Transverse colon (tissue), 4 donors: ENCODE measurements at regions not wholly inside any gene's neighbourhood (a gene's known extent, or its start where the extent isn't known, plus 50 kb on each side); places are given as distances from the start of the nearest gene placed in this dataset.

Experiments used
- DNase-seq: peaks from one replicate; pipeline ENCODE4 v3.0.0-alpha.2; 2019
- H3K27ac ChIP-seq, 4 donors: fragments of 200-600 bp; sonication (generic); 2 replicates each; pipeline ENCODE4 v1.5.1; 2016 to 2018; ENCODE audit warnings: inconsistent platforms in 4 of 4
- H3K27me3 ChIP-seq: fragments of 200-600 bp; sonication (generic); 2 replicates; pipeline ENCODE4 v1.5.1; 2017; ENCODE audit warnings: inconsistent platforms
- H3K36me3 ChIP-seq, 4 donors: fragments of 200-600 bp; sonication (generic); 2 replicates each; pipeline ENCODE4 v1.5.1; 2017 to 2019; ENCODE audit warnings: inconsistent platforms in 4 of 4
- H3K4me1 ChIP-seq, 4 donors: fragments of 200-600 bp; sonication (generic); 2 replicates each; pipeline ENCODE4 v1.5.1; 2017 to 2020; ENCODE audit warnings: inconsistent platforms in 4 of 4
- H3K4me3 ChIP-seq, 4 donors: fragments of 200-600 bp; sonication (generic); 1 replicate in 1 of 4; 2 replicates in 3 of 4; pipeline versions ENCODE4 v1.5.1 to v1.6.1; 2017 to 2019; ENCODE audit warnings: inconsistent platforms in 4 of 4
- H3K9me3 ChIP-seq, 2 donors: fragments of 200-600 bp; sonication (generic); 2 replicates each; pipeline ENCODE4 v1.5.1; 2017 to 2019; ENCODE audit warnings: inconsistent platforms in 2 of 2
- EP300 ChIP-seq: sonication (generic); formaldehyde crosslinking; IDR thresholded peaks from one replicate; pipeline ENCODE4 v1.6.1; 2017; ENCODE audit warnings: antibody characterized with exemption, low read depth
- POLR2A ChIP-seq: fragments of 450-650 bp; IDR thresholded peaks from one replicate; pipeline ENCODE4 v1.6.1; 2016; ENCODE audit warnings: antibody characterized with exemption, mild to moderate bottlenecking, moderate library complexity
- POLR2AphosphoS5 ChIP-seq, 3 donors: sonication (generic); formaldehyde crosslinking; IDR thresholded peaks; one replicate each; pipeline ENCODE4 v1.6.1; 2016; ENCODE audit warnings: antibody characterized with exemption in 3 of 3
- WGBS, 2 donors: methylation state at CpG; one replicate each; pipeline ENCODE4 v1.1.5; 2018; ENCODE audit warnings: low coverage in 1 of 2; 5-methylcytosine and 5-hydroxymethylcytosine counted together
- in situ Hi-C, 4 donors: fragments of 200-750 bp; cut with MboI; loops; one replicate each; pipeline versions ENCODE4 v1.15.0 to v1.15.1; 2017; ENCODE audit warnings: low sequenced_read_pairs in 3 of 4, low pct_ligation_motif_present in 1 of 4, low pct_unique_long_range_greater_than_20kb in 1 of 4
- intact Hi-C: fragments of 100-400 bp; cut with DNase I; formaldehyde crosslinking; loops from one replicate; pipeline ENCODE4 v1.15.1; 2023; ENCODE audit warnings: low total_unique reads
- TF ChIP-seq, protein P1 (sequence below), 5 experiments: fragments of 200-600 bp in 3 of 5; fragments of 450-650 bp in 2 of 5; sonication (generic) in 3 of 5; IDR thresholded peaks; 1 replicate in 2 of 5; 2 replicates in 3 of 5; pipeline ENCODE4 v1.5.1; 2016 to 2017; ENCODE audit warnings: antibody characterized with exemption in 5 of 5, inconsistent platforms in 3 of 5, mild to moderate bottlenecking in 2 of 5, moderate library complexity in 1 of 5

DNA sequence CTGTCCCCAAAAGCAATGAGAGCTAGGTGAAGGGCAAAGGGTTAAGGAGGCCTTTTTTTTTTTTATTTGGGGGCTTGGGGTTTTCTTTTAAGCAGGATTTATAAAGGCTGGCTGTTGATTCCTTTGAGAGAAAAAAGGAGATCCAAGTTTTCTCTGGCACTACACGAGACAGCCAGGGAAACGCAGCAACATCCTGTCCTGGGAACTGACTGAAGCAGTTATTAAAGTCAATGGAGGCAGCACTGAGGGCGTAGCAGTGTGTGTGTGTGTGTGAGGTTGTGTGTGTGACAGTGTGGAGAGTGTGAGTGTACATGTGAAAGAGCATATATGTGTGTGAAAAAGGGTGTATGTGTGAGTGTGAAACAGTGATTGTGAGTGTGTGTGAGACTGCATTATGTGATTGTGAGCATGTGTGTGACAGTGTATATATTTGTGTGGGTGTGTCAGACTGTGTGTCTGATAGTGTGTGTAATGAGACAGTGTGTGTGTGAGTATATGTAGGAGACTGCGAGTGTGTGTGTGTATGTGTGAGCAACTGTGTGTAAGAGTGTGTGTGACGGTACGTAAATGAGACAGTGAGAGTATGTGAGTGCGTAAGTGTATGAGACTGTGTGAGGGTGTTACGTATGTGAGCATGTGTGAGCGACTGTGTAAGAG is 65.9 kb upstream of the TIAM1 start:
- intact Hi-C loops, result no loop called here
- TF ChIP-seq POLR2AphosphoS5 (IDR thresholded peaks at IDR 0.05) (no peak), EP300 (no peak), POLR2A (no peak)
- TF ChIP-seq, protein P1, sequence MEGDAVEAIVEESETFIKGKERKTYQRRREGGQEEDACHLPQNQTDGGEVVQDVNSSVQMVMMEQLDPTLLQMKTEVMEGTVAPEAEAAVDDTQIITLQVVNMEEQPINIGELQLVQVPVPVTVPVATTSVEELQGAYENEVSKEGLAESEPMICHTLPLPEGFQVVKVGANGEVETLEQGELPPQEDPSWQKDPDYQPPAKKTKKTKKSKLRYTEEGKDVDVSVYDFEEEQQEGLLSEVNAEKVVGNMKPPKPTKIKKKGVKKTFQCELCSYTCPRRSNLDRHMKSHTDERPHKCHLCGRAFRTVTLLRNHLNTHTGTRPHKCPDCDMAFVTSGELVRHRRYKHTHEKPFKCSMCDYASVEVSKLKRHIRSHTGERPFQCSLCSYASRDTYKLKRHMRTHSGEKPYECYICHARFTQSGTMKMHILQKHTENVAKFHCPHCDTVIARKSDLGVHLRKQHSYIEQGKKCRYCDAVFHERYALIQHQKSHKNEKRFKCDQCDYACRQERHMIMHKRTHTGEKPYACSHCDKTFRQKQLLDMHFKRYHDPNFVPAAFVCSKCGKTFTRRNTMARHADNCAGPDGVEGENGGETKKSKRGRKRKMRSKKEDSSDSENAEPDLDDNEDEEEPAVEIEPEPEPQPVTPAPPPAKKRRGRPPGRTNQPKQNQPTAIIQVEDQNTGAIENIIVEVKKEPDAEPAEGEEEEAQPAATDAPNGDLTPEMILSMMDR (IDR thresholded peaks at IDR 0.05), result no peak
- Histone ChIP-seq H3K36me3 (no peaks in the 10 kb centered on the region), H3K9me3 (no peaks in the 10 kb centered on the region), H3K4me3 (no peak overlapping the region), H3K27me3 (no peaks in the 10 kb centered on the region), H3K27ac (no peak overlapping the region), H3K4me1 (peaks cover 0 to 4% (median 0%) of the 10 kb centered on the region in 4 donors)
- in situ Hi-C loops, result no loop called here
- WGBS, 2 donors, result 83 to 85% methylated on average over 7 to 9 of the region's 9 CpGs
- DNase-seq, result no peak

DNA sequence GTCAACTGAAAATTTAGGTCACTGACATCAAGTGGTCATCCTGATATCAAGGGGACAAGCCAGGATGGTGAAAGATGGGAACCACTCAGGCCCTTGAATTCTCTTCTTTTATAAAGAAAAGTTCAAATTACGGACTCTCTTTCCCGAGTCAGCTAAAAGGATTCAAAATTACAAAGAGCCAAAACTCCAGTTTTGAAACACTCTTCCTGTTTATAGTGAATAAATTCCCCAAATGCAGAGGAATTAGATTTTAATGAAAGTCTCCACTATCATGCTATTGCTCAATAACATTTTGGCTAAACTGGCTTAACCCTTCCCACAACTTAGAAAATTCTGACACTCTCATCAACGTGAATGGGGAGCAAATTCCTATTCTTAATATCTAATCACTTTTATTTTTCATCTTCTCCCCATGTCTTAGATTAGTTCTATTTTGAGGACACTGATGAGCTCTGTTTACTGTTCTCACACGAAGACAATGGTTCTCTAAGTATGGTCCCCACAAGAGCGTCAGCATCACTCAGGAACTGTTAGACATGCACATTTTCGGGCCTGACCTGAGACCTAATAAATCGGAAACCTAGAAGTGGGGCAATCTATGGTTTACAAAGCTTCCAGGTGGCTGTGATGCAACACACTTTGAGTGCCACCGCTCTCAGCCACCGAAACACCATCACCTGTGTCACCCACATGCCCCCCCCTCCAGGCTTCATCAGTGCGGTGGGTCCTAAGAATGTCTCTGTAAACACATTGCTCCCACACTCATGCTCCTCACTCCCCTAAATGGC is 64.4 kb upstream of the TIAM1 start:
- no peaks in the 10 kb centered on the region for H3K36me3 ChIP-seq
- no peak overlapping the region for H3K4me3 ChIP-seq
- H3K27me3 ChIP-seq, result no peaks in the 10 kb centered on the region
- TF ChIP-seq EP300 (no peak), POLR2AphosphoS5 (IDR thresholded peaks at IDR 0.05) (no peak), POLR2A (no peak)
- TF ChIP-seq, protein P1 (IDR thresholded peaks at IDR 0.05), result no peak
- intact Hi-C loops, result no loop called here
- peak overlapping the region in 2 of 4 donors; percentile 38 to 48 for H3K27ac ChIP-seq
- peaks cover 0 to 4% (median 0%) of the 10 kb centered on the region in 4 donors for H3K4me1 ChIP-seq
- no peak for DNase-seq
- H3K9me3 ChIP-seq, result no peaks in the 10 kb centered on the region
- 59 to 65% methylated on average over 5 to 10 of the region's 10 CpGs for WGBS, 2 donors
- in situ Hi-C loops, result no loop called here

DNA sequence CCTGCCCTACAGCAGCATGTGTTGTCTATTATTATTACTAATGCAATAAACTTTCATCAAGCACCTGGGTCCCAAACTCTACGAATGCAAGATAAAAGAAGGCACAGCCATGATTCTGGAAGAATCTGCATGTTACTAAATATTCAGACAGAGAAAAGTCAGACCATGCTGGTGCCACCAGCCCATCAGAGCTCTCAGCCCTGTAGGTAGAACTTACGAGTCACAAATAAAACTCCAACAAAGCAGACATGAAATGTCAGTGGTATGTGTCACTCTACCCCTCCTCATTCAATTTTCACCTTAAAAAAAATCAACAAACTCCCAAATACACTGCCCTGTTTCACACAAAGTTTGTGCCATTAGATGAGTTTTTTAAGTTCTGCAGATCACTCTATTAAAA is 62.4 kb upstream of the TIAM1 start:
- no peaks in the 10 kb centered on the region for H3K36me3 ChIP-seq
- no peak overlapping the region for H3K4me3 ChIP-seq
- in situ Hi-C loops, result no loop called here
- TF ChIP-seq POLR2A (no peak), EP300 (no peak), POLR2AphosphoS5 (IDR thresholded peaks at IDR 0.05) (no peak)
- TF ChIP-seq, protein P1 (IDR thresholded peaks at IDR 0.05), result no peak
- H3K27ac ChIP-seq, result no peak overlapping the region
- 56 to 73% methylated on average over 2 of the region's 2 CpGs for WGBS, 2 donors
- H3K27me3 ChIP-seq, result no peaks in the 10 kb centered on the region
- DNase-seq, result no peak
- no peaks in the 10 kb centered on the region for H3K9me3 ChIP-seq
- intact Hi-C loops, result no loop called here
- peaks cover 0 to 4% (median 0%) of the 10 kb centered on the region in 4 donors for H3K4me1 ChIP-seq

DNA sequence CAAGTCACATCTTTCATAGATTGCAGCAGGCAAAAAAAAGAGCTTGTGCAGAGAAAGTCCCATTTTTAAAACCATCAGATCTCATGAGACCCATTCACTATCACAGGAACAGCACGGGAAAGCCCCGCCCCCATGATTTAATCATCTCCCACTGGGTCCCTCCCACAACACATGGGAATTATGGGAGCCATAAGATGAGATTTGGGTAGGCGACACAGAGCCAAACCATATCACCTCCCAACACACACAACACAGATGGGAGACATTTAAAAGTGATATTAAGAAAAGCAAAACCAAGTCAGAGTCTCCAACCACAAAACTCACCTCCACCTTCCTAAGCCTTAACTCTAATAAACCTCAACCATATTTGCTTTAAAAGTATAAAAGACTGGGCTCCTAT is 61.5 kb upstream of the TIAM1 start:
- Histone ChIP-seq H3K9me3 (no peaks in the 10 kb centered on the region), H3K27me3 (no peaks in the 10 kb centered on the region), H3K4me3 (no peak overlapping the region), H3K4me1 (peaks cover 0 to 4% (median 0%) of the 10 kb centered on the region in 4 donors), H3K27ac (no peak overlapping the region), H3K36me3 (no peaks in the 10 kb centered on the region)
- intact Hi-C loops, result no loop called here
- WGBS, 2 donors, result 60 to 79% methylated on average over 1 to 3 of the region's 3 CpGs
- in situ Hi-C loops, result no loop called here
- DNase-seq, result no peak
- TF ChIP-seq POLR2AphosphoS5 (IDR thresholded peaks at IDR 0.05) (no peak), POLR2A (no peak), EP300 (no peak)
- TF ChIP-seq, protein P1 (IDR thresholded peaks at IDR 0.05), result no peak
